HFF-Myc (cell line): ENCODE measurements at regions not wholly inside any gene's neighbourhood (a gene's known extent, or its start where the extent isn't known, plus 50 kb on each side); places are given as distances from the start of the nearest gene placed in this dataset.

Experiments
- DNase-seq: peaks from one replicate; pipeline ENCODE4 v3.0.0-alpha.2; 2011; ENCODE audit warnings: low read depth; ENCODE audit errors: extremely low read depth
- H3K4me3 ChIP-seq: replicated peaks from 2 replicates; pipeline ENCODE4 v1.5.1; 2011; ENCODE audit warnings: low read depth, mild to moderate bottlenecking, control low read depth, low read length
- CTCF ChIP-seq: IDR thresholded peaks from 2 replicates; pipeline ENCODE4 v1.5.1; 2012; ENCODE audit warnings: mild to moderate bottlenecking, low read depth, low read length, control low read depth; ENCODE audit errors: missing control alignments

- no peak for TF ChIP-seq CTCF
- DNase-seq: no peak
- H3K4me3 ChIP-seq: no peak overlapping the region
Measured at GRCh38 chr3:182601597-182601996, 191.7 kb upstream of the ATP11B start.

GRCh38 chr3:182603501-182603900 lies 189.8 kb upstream of the ATP11B start:
- no peak for TF ChIP-seq CTCF
- H3K4me3 ChIP-seq: no peak overlapping the region
- no peak for DNase-seq

GRCh38 chr3:182605882-182606611 lies 187.3 kb upstream of the ATP11B start:
- no peak overlapping the region for H3K4me3 ChIP-seq
- TF ChIP-seq CTCF: no peak
- no peak for DNase-seq

GRCh38 chr3:182606905-182607504 lies 186.3 kb upstream of the ATP11B start:
- no peak overlapping the region for H3K4me3 ChIP-seq
- no peak for TF ChIP-seq CTCF
- no peak for DNase-seq

GRCh38 chr3:182608832-182609231 lies 184.5 kb upstream of the ATP11B start:
- H3K4me3 ChIP-seq: no peak overlapping the region
- no peak for DNase-seq
- no peak for TF ChIP-seq CTCF

GRCh38 chr3:182609575-182610156 lies 183.6 kb upstream of the ATP11B start:
- no peak for DNase-seq

More at GRCh38 chr3:182609575-182610156, 183.6 kb upstream of the ATP11B start:
- TF ChIP-seq CTCF: no peak
- no peak overlapping the region for H3K4me3 ChIP-seq
